ENCODE measurements at regions not wholly inside any gene's neighbourhood (a gene's known extent, or its start where the extent isn't known, plus 50 kb on each side); places are given as distances from the start of the nearest gene placed in this dataset.

GRCh38 chr9:88730780-88731179 is 195.8 kb downstream of the NXNL2 start:
- intact Hi-C loops (cut with micrococcal nuclease): loop anchor here (5.0 to 10.0 kb wide), 2 partner anchors 102 to 424 kb away; no protein-coding TSS in a partner anchor
- H3K27ac ChIP-seq (ENCODE audit: insufficient read depth, low read depth, low read length): no peak overlapping the region
- H3K36me3 ChIP-seq (ENCODE audit: control insufficient read depth in 2 of 2, extremely low read depth in 1 of 2, insufficient read depth in 2 of 2, low read length in 2 of 2): no peaks in the 10 kb centered on the region
- DNase-seq (ENCODE audit: low read depth, low spot score) (no peak), FAIRE-seq (no peak)
- peaks cover 29% of the 10 kb centered on the region for H3K4me1 ChIP-seq (ENCODE audit: control insufficient read depth, extremely low read depth, insufficient read depth, low read length)
- H3K4me2 ChIP-seq (ENCODE audit: insufficient read depth, low read length): no peak overlapping the region
- no peaks in the 10 kb centered on the region for H3K9me3 ChIP-seq (replicated peaks; ENCODE audit: control insufficient read depth, insufficient read depth, low read length)
- H2AFZ ChIP-seq (ENCODE audit: low read depth, low read length): no peak overlapping the region
- TF ChIP-seq POLR2AphosphoS5 (IDR thresholded peaks at IDR 0.05; ENCODE audit: insufficient read depth, low read depth, low read length) (no peak), POLR2A (IDR thresholded peaks at IDR 0.05; ENCODE audit: low read depth, low read length) (no peak), GATA2 (IDR thresholded peaks at IDR 0.05; ENCODE audit: insufficient read depth, insufficient read length, low read depth, low read length) (no peak), FOS (IDR thresholded peaks at IDR 0.05; ENCODE audit: borderline replicate concordance, insufficient read depth, low read length) (no peak), EZH2 (IDR thresholded peaks at IDR 0.05; ENCODE audit: borderline replicate concordance, low read depth, low read length, severe bottlenecking) (no peak), JUN (IDR thresholded peaks at IDR 0.05; ENCODE audit: borderline replicate concordance, insufficient read depth, insufficient read length, low read depth) (no peak), CTCF (IDR thresholded peaks at IDR 0.05; ENCODE audit: extremely low read depth in 1 of 2, insufficient read depth in 1 of 2, low read depth in 1 of 2, low read length in 2 of 2) (no peak)
- H3K9ac ChIP-seq (replicated peaks; ENCODE audit: extremely low read depth, insufficient read depth, low read length): no peak overlapping the region
- no TSS peak for BruUV-seq (replicated peaks)
- no peaks in the 10 kb centered on the region for H3K79me2 ChIP-seq (ENCODE audit: control insufficient read depth, insufficient read depth, low read length)
- H3K4me3 ChIP-seq (replicated peaks in 1 of 3; ENCODE audit: insufficient read depth in 1 of 3, low read depth in 1 of 3, low read length in 3 of 3): no peak overlapping the region
- no peaks in the 10 kb centered on the region for H3K27me3 ChIP-seq (ENCODE audit: control insufficient read depth in 2 of 2, insufficient read depth in 2 of 2, low read length in 2 of 2)
- POLR2A ChIA-PET: no interaction called here
- H4K20me1 ChIP-seq (replicated peaks; ENCODE audit: control insufficient read depth, extremely low read depth, insufficient read depth, low read length): no peaks in the 10 kb centered on the region
- H3K9me1 ChIP-seq (replicated peaks; ENCODE audit: control insufficient read depth, extremely low read depth, insufficient read depth, low read length): no peaks in the 10 kb centered on the region
- CTCF ChIA-PET: no interaction called here
- dilution Hi-C loops (cut with MboI; ENCODE audit: extremely low pct_ligation_motif_present, low sequenced_read_pairs): no loop called here

Data from endothelial cell of umbilical vein (primary cell).